Lower leg skin (tissue), 4 donors: ENCODE measurements at regions not wholly inside any gene's neighbourhood (a gene's known extent, or its start where the extent isn't known, plus 50 kb on each side); places are given as distances from the start of the nearest gene placed in this dataset.

Experiments
- DNase-seq, 2 donors: peaks; one replicate each; pipeline ENCODE4 v3.0.0-alpha.2; 2019; ENCODE audit warnings: low spot score in 2 of 2
- H3K4me3 ChIP-seq: fragments of 200-600 bp; sonication (generic); 2 replicates; pipeline ENCODE4 v1.5.1; 2017; ENCODE audit warnings: mild to moderate bottlenecking, low read depth; ENCODE audit not compliant: poor library complexity, severe bottlenecking
- POLR2A ChIP-seq, 2 donors: fragments of 450-650 bp; IDR thresholded peaks; one replicate each; pipeline ENCODE4 v1.6.1; 2016 to 2017; ENCODE audit warnings: antibody characterized with exemption in 2 of 2, mild to moderate bottlenecking in 1 of 2, moderate library complexity in 1 of 2
- WGBS, 2 donors: methylation state at CpG; one replicate each; pipeline ENCODE4 v1.1.5; 2018; 5-methylcytosine and 5-hydroxymethylcytosine counted together
- intact Hi-C: fragments of 100-400 bp; cut with DNase I; formaldehyde crosslinking; loops from one replicate; pipeline ENCODE4 v1.15.0; 2023; ENCODE audit warnings: low total_unique reads
- TF ChIP-seq, protein P1 (sequence below), 3 donors: fragments of 450-650 bp; IDR thresholded peaks; one replicate each; pipeline ENCODE4 v1.5.1; 2016; ENCODE audit warnings: antibody characterized with exemption in 3 of 3, mild to moderate bottlenecking in 3 of 3, moderate library complexity in 2 of 3

DNA sequence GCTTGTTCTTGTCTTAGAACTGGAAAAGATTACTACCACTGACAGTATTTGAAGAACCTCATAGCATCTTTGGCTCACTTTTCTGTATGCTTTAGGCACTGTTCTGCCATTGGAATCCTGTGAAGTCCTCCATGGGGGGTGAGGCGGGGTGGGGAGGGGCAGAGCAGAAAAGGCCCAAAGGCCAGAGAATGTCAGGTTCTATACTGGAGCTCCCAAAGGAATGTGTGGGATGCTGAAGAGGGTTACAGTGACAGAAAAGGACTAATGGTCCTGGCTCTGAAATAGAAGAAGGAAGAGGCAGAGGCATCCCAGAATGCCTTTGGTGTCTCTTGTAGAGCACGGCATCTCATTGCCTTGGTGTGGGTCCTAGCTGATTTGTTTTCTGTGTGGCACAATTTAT lies 141.9 kb downstream of the HAUS1 start:
- TF ChIP-seq POLR2A (IDR thresholded peaks at IDR 0.05): no peak
- TF ChIP-seq, protein P1, sequence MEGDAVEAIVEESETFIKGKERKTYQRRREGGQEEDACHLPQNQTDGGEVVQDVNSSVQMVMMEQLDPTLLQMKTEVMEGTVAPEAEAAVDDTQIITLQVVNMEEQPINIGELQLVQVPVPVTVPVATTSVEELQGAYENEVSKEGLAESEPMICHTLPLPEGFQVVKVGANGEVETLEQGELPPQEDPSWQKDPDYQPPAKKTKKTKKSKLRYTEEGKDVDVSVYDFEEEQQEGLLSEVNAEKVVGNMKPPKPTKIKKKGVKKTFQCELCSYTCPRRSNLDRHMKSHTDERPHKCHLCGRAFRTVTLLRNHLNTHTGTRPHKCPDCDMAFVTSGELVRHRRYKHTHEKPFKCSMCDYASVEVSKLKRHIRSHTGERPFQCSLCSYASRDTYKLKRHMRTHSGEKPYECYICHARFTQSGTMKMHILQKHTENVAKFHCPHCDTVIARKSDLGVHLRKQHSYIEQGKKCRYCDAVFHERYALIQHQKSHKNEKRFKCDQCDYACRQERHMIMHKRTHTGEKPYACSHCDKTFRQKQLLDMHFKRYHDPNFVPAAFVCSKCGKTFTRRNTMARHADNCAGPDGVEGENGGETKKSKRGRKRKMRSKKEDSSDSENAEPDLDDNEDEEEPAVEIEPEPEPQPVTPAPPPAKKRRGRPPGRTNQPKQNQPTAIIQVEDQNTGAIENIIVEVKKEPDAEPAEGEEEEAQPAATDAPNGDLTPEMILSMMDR (IDR thresholded peaks at IDR 0.05): no peak
- intact Hi-C loops: no loop called here
- no peak overlapping the region for H3K4me3 ChIP-seq
- DNase-seq: no peak
- 92 to 98% methylated on average over 2 of the region's 2 CpGs for WGBS, 2 donors

DNA sequence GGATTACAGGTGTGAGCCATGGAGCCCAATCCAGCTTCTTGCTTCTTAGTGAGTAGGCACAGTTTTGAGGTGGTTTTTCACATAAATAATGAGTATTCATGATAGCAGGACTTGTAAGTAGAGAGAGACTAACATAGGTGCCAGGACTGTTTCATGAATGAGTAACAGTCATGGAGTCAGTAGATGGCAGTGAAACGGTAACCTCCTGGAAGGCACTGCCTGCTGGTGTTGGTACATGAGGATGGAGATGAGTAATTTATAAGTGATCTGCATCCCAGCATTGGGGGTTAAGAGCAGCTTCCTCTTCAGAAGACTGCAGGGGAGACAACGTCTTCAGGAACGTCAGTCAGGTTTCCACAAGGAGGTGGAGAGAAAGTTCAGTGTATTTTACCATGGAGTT lies 143.8 kb downstream of the HAUS1 start:
- TF ChIP-seq POLR2A (IDR thresholded peaks at IDR 0.05): no peak
- TF ChIP-seq, protein P1 (IDR thresholded peaks at IDR 0.05): no peak
- 83 to 95% methylated on average over 3 of the region's 3 CpGs for WGBS, 2 donors

DNA sequence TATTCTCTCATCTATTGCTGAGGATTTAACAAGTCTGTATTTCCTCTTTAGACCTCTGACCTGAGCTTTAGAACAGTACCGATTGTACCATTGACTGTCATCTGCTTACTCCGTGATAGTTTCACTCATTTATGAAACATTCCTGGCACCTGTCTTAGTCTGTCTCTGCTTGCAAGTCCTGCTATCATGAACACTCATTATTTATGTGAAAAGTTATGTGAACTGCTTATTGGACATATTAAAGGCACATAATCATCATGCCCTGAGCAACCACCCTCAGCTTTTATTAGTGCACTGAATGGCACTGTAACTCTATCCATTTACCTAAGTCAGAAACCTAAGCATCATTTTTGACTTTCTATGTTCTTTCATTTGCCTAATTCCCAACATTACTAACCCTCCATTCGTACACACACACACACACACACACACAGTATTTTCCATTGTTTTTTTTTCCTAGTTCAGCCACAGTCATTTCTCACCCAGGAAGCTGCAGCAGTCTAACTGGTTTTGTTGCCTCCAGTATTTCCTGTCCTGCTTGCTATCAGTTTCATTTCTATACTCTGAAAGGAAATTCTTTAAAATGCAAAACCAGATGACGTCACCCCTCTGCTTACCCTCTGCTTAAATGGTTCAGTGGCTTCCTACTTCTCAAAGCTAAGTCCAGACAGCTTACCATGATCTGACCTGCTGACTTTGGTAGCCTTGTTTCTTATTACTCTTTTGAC lies 146.1 kb downstream of the HAUS1 start:
- 28 to 43% methylated on average over 4 of the region's 4 CpGs for WGBS, 2 donors
- intact Hi-C loops: no loop called here
- no peak for TF ChIP-seq POLR2A (IDR thresholded peaks at IDR 0.05)
- TF ChIP-seq, protein P1 (IDR thresholded peaks at IDR 0.05): no peak
- H3K4me3 ChIP-seq: no peak overlapping the region
- DNase-seq: no peak

More for the DNA sequence above, 143.8 kb downstream of the HAUS1 start:
- no peak for DNase-seq
- intact Hi-C loops: no loop called here
- H3K4me3 ChIP-seq: no peak overlapping the region

DNA sequence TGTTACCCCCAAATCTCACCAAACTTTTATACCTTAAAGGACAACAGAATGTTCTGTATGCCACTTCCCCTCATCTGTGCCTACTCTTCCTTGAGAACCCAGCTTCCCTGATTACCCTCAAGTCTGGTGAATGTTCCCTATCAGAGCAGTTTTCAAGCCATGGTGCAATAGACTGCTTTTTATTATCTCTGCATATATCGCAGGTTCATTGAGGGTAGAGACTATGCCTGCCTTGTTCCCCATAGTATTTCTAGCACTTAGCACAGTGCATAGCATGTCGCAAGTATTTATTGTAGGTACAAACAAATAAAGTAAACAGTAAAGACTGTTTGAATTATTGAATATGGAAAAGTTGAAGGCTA lies 146.6 kb downstream of the HAUS1 start:
- DNase-seq: no peak
- intact Hi-C loops: no loop called here
- WGBS, 2 donors: 33 to 59% methylated on average over 2 of the region's 2 CpGs
- TF ChIP-seq, protein P1 (IDR thresholded peaks at IDR 0.05): no peak
- TF ChIP-seq POLR2A (IDR thresholded peaks at IDR 0.05): no peak
- no peak overlapping the region for H3K4me3 ChIP-seq

DNA sequence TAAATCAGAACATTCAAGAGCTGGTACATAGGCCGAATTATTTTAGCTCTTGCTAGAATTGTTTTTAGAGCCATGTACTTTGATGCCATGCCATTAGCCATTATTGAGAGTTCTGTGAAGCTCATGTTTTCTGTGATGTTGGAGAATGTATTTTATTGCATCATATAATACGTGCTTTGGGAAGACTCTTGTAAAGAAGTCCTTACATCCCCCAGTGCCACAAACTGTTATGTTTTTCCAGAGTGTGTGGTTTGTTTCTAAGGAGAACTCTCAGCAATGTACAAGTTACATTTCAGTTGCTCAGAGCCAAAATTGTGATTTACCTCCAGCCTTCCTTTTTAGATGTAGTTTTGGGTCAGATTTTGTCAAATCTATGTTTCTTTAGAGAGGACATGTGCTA lies 148.6 kb downstream of the HAUS1 start:
- 91% methylated on average over 2 of the region's 2 CpGs for WGBS, 2 donors
- TF ChIP-seq, protein P1 (IDR thresholded peaks at IDR 0.05): no peak
- no peak overlapping the region for H3K4me3 ChIP-seq
- intact Hi-C loops: no loop called here
- no peak for DNase-seq

DNA sequence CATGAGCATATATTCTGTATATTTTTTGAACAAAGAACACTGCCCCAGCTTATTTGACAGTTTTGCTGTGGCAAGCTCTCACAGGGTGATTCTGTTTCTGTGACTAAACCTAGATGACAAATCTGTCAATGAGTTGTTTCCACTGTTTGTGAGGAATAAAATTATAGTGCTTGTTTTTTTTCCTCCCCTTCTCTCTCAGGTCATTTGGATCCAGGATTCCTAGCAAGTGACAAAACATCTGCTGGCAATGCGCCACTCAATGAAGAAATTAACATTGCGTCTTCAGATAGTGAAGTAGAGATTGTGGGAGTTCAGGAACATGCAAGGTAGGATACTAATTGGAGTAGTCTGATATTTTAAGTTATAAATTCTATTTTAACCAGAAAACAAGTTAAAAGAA lies 149.3 kb downstream of the HAUS1 start:
- TF ChIP-seq, protein P1 (IDR thresholded peaks at IDR 0.05): no peak
- no peak for TF ChIP-seq POLR2A (IDR thresholded peaks at IDR 0.05)
- WGBS, 2 donors: 62 to 68% methylated on average over 2 of the region's 2 CpGs
- intact Hi-C loops: no loop called here
- DNase-seq: no peak
- no peak overlapping the region for H3K4me3 ChIP-seq
